ENCODE measurements at regions not wholly inside any gene's neighbourhood (a gene's known extent, or its start where the extent isn't known, plus 50 kb on each side); places are given as distances from the start of the nearest gene placed in this dataset.

DNA sequence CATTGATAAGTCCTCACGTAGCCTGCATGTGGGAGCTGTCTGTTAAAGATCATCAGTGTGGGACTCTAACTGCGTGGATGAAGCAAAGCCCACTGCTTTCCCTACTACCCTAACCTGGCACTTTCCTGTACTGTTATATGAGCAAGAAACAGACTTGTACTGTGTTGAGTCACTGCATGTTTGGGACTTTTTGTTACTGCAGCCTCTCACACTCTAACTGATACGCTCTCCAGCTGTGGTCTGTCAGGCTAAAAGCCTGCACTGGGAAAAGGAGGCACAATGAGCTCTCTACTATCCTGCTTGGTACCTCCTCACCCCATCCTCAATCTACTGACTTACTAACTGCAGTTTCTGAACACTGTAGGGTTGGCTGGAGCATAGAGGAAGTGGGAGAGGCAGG, 93.7 kb upstream of the PLET1 start:
- WGBS, 2 experiments = 92 to 96% methylated on average over 3 of the region's 3 CpGs
- no peaks in the 10 kb centered on the region for H3K36me3 ChIP-seq (ENCODE audit: control insufficient read depth, insufficient read depth, low read length)
- no peak overlapping the region for H3K27ac ChIP-seq (ENCODE audit: insufficient read depth, low read depth, low read length, poor library complexity, severe bottlenecking)
- H3K9me3 ChIP-seq (ENCODE audit: control insufficient read depth, low read length) = no peaks in the 10 kb centered on the region
- H3K4me1 ChIP-seq (ENCODE audit: control insufficient read depth, insufficient read depth, low read length) = no peaks in the 10 kb centered on the region
- H3K27me3 ChIP-seq (ENCODE audit: control insufficient read depth, insufficient read depth, low read length, poor library complexity, severe bottlenecking) = no peaks in the 10 kb centered on the region
- H3K4me3 ChIP-seq (ENCODE audit: insufficient read depth, low read depth, low read length) = no peak overlapping the region

DNA sequence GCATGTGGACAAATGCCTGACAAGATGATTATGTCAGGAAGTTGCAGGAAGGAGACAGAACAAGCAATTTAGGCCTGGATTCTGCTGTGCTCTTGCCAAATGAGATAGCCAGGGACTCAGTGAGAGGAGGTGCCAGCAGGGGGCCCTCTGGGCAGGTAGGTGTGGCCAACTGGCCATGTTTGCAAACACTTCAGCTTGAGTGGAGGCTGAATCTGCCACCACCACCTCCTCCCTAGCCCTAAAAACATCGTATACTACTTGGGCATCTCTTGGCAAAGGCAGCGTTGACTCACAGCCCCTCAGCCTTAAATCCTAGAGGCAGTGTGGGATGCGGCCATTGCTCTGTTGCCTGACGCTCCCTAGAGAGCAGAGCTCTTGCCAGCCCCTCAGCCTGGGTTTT, 95.1 kb upstream of the PLET1 start:
- H3K27ac ChIP-seq (ENCODE audit: insufficient read depth, low read depth, low read length, poor library complexity, severe bottlenecking) = no peak overlapping the region
- H3K36me3 ChIP-seq (ENCODE audit: control insufficient read depth, insufficient read depth, low read length) = no peaks in the 10 kb centered on the region
- WGBS, 2 experiments = 83 to 85% methylated on average over 4 of the region's 4 CpGs
- H3K27me3 ChIP-seq (ENCODE audit: control insufficient read depth, insufficient read depth, low read length, poor library complexity, severe bottlenecking) = no peaks in the 10 kb centered on the region
- H3K4me1 ChIP-seq (ENCODE audit: control insufficient read depth, insufficient read depth, low read length) = no peaks in the 10 kb centered on the region
- H3K4me3 ChIP-seq (ENCODE audit: insufficient read depth, low read depth, low read length) = no peak overlapping the region
- no peaks in the 10 kb centered on the region for H3K9me3 ChIP-seq (ENCODE audit: control insufficient read depth, low read length)

DNA sequence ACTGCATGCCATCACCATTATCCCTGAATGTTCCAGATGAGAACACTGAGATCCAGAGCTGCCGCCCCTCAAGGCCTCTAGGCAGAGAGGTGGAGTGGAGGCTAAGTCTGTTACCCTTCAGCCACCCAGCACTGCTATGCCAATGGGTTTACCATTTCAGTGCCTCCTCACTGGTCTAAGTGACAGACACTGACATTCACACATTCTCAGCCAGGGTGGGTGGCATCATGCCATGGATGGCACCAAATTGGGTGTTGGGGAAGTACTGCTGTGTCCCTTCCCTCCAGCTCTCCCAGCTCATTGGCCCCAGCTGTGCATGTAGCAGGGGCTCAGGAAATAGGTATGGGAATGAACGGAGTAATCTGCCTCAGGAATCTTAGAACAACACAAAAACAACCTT, 96.8 kb upstream of the PLET1 start:
- Histone ChIP-seq H3K27me3 (ENCODE audit: control insufficient read depth, insufficient read depth, low read length, poor library complexity, severe bottlenecking) (no peaks in the 10 kb centered on the region), H3K4me1 (ENCODE audit: control insufficient read depth, insufficient read depth, low read length) (no peaks in the 10 kb centered on the region), H3K36me3 (ENCODE audit: control insufficient read depth, insufficient read depth, low read length) (no peaks in the 10 kb centered on the region), H3K27ac (ENCODE audit: insufficient read depth, low read depth, low read length, poor library complexity, severe bottlenecking) (no peak overlapping the region), H3K4me3 (ENCODE audit: insufficient read depth, low read depth, low read length) (no peak overlapping the region), H3K9me3 (ENCODE audit: control insufficient read depth, low read length) (no peaks in the 10 kb centered on the region)
- WGBS, 2 experiments = 90 to 94% methylated on average over 2 of the region's 2 CpGs

DNA sequence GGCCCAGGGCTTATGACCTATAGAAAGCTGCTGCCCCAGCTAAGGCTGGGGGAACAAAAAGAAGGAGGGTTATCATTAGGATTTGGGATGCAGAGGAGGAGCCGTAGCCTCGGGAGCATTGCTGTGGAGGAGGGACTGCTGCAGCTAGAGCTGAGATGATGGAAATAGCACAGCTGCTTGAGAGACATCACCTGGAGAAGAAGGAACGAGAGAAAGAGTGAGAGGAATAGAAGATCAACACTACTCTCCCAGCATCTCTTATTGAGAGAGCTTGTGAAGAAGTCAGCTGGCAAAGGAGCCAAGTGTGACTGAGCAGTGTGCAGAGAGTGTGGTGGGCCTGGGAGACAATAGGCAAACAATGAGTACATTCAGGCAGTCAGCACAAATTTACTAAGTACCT, 100.7 kb upstream of the PLET1 start:
- WGBS, 2 experiments = 86 to 91% methylated on average over 3 of the region's 3 CpGs
- Histone ChIP-seq H3K36me3 (ENCODE audit: control insufficient read depth, insufficient read depth, low read length) (no peaks in the 10 kb centered on the region), H3K9me3 (ENCODE audit: control insufficient read depth, low read length) (no peaks in the 10 kb centered on the region), H3K27ac (ENCODE audit: insufficient read depth, low read depth, low read length, poor library complexity, severe bottlenecking) (no peak overlapping the region), H3K4me1 (ENCODE audit: control insufficient read depth, insufficient read depth, low read length) (no peaks in the 10 kb centered on the region), H3K27me3 (ENCODE audit: control insufficient read depth, insufficient read depth, low read length, poor library complexity, severe bottlenecking) (no peaks in the 10 kb centered on the region), H3K4me3 (ENCODE audit: insufficient read depth, low read depth, low read length) (no peak overlapping the region)

DNA sequence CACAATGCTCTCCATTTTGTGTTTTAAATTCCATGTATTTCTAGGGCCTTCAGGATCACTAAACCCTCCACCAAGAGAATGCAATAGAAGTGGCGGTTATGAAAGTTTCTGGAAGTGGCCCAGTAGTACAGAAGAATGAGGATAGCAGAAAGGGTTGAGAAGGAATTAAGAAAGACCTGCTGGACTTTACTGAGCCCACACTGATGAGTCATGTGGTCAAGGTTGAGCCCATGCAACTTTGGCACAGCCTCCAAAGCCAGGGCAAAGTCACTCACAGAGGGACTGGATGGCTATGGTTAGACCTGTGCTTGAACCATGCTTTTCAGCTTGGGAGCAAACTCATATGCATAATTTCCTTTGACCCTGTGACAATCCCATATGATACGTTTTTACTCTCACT, 102.9 kb upstream of the PLET1 start:
- no peak overlapping the region for H3K27ac ChIP-seq (ENCODE audit: insufficient read depth, low read depth, low read length, poor library complexity, severe bottlenecking)
- H3K4me1 ChIP-seq (ENCODE audit: control insufficient read depth, insufficient read depth, low read length) = no peaks in the 10 kb centered on the region
- no peak overlapping the region for H3K4me3 ChIP-seq (ENCODE audit: insufficient read depth, low read depth, low read length)
- WGBS, 2 experiments = 92 to 96% methylated on average over 2 of the region's 2 CpGs
- H3K27me3 ChIP-seq (ENCODE audit: control insufficient read depth, insufficient read depth, low read length, poor library complexity, severe bottlenecking) = no peaks in the 10 kb centered on the region
- no peaks in the 10 kb centered on the region for H3K36me3 ChIP-seq (ENCODE audit: control insufficient read depth, insufficient read depth, low read length)
- no peaks in the 10 kb centered on the region for H3K9me3 ChIP-seq (ENCODE audit: control insufficient read depth, low read length)

DNA sequence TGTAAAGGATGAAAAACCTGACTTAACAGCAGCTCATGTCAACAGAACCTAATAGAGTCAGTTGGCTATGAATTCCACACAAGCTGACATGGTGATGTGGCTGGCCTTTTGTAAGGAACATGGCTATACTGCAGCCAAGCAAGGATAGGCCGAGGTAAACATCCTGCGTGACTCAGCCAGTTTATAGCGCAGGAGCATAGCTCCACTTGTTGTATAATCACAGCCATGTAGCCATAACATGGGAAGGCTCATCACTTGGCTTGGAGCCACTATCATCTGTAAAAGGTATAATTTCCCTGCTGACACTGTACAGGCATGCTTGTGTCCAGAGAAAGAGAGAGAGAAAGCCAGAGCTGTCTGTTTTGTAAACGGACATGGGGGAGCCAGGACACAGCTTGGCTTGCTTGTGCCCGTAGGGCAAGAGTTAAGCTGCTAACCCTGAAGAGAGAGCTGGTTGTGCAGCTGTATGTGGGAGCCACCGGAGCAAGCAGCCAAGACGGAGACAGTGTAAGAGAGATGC, 104.4 kb upstream of the PLET1 start:
- no peaks in the 10 kb centered on the region for H3K4me1 ChIP-seq (ENCODE audit: control insufficient read depth, insufficient read depth, low read length)
- no peak overlapping the region for H3K4me3 ChIP-seq (ENCODE audit: insufficient read depth, low read depth, low read length)
- H3K36me3 ChIP-seq (ENCODE audit: control insufficient read depth, insufficient read depth, low read length) = no peaks in the 10 kb centered on the region
- H3K27me3 ChIP-seq (ENCODE audit: control insufficient read depth, insufficient read depth, low read length, poor library complexity, severe bottlenecking) = no peaks in the 10 kb centered on the region
- no peak overlapping the region for H3K27ac ChIP-seq (ENCODE audit: insufficient read depth, low read depth, low read length, poor library complexity, severe bottlenecking)
- 84 to 87% methylated on average over 7 of the region's 7 CpGs for WGBS, 2 experiments
- no peaks in the 10 kb centered on the region for H3K9me3 ChIP-seq (ENCODE audit: control insufficient read depth, low read length)

DNA sequence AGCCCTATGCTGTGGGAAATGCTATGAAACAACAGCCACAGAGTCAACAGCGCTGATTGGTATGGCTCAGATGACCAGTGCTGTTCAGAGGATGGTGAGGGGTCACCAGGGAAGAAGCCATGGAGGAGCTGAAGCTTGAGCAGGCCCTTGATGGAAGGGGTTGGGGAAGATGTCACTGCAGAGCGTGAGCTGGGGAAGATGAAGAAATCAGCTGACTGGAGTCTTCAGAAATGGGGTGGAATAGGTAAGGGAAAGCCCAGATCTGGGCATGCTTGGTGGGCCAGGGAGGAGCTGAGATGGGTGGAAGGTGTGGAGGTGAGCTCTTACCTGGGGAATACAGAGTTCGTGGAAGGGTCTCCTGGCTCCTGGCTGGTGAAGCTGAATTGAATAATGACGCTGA, 105.4 kb upstream of the PLET1 start:
- H3K4me1 ChIP-seq (ENCODE audit: control insufficient read depth, insufficient read depth, low read length) = no peaks in the 10 kb centered on the region
- no peaks in the 10 kb centered on the region for H3K27me3 ChIP-seq (ENCODE audit: control insufficient read depth, insufficient read depth, low read length, poor library complexity, severe bottlenecking)
- H3K4me3 ChIP-seq (ENCODE audit: insufficient read depth, low read depth, low read length) = no peak overlapping the region
- no peaks in the 10 kb centered on the region for H3K36me3 ChIP-seq (ENCODE audit: control insufficient read depth, insufficient read depth, low read length)
- 95 to 96% methylated on average over 4 of the region's 4 CpGs for WGBS, 2 experiments
- no peak overlapping the region for H3K27ac ChIP-seq (ENCODE audit: insufficient read depth, low read depth, low read length, poor library complexity, severe bottlenecking)
- no peaks in the 10 kb centered on the region for H3K9me3 ChIP-seq (ENCODE audit: control insufficient read depth, low read length)

DNA sequence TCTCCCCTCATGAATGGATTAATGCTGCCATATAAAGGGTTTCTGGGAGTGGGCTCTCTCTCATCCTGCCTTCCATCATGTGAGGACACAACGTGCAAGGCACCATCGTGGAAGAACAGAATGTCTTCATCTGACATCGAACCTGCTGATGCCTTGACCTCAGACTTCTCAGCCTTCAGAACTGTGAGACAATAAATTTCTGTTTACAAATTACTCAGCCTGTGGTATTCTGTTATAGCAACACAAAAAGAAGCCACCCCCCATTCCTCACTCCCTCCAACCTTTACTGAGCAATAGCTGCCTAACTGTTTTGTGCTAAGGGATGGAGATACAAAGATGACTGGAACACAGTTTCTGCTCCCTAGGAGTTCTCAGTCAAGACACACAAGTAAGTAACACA, 106.1 kb upstream of the PLET1 start:
- no peak overlapping the region for H3K27ac ChIP-seq (ENCODE audit: insufficient read depth, low read depth, low read length, poor library complexity, severe bottlenecking)
- no peaks in the 10 kb centered on the region for H3K4me1 ChIP-seq (ENCODE audit: control insufficient read depth, insufficient read depth, low read length)
- H3K4me3 ChIP-seq (ENCODE audit: insufficient read depth, low read depth, low read length) = no peak overlapping the region
- no peaks in the 10 kb centered on the region for H3K36me3 ChIP-seq (ENCODE audit: control insufficient read depth, insufficient read depth, low read length)
- 96 to 97% methylated on average over 3 of the region's 3 CpGs for WGBS, 2 experiments
- no peaks in the 10 kb centered on the region for H3K27me3 ChIP-seq (ENCODE audit: control insufficient read depth, insufficient read depth, low read length, poor library complexity, severe bottlenecking)
- H3K9me3 ChIP-seq (ENCODE audit: control insufficient read depth, low read length) = no peaks in the 10 kb centered on the region

DNA sequence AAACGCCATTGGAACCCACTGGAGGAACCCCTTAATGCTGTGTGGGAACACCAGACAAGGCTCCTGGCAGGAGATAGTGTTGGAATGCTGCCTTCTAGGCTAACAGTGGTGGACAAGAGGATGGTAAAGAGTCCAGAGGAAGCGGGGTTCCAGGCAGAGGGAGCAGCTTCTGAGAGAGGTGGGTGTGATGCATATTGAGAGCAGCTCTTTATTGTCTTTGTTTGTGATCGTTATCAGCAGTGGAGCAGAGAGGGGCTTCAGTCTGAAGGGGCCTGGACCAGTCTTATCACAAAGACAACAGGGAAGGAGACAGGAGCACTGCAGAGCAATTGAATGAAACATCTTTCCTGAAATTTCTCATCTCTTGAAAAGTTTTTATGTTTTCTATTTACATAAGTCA, 106.8 kb upstream of the PLET1 start:
- Histone ChIP-seq H3K4me1 (ENCODE audit: control insufficient read depth, insufficient read depth, low read length) (no peaks in the 10 kb centered on the region), H3K27ac (ENCODE audit: insufficient read depth, low read depth, low read length, poor library complexity, severe bottlenecking) (no peak overlapping the region), H3K27me3 (ENCODE audit: control insufficient read depth, insufficient read depth, low read length, poor library complexity, severe bottlenecking) (no peaks in the 10 kb centered on the region), H3K4me3 (ENCODE audit: insufficient read depth, low read depth, low read length) (no peak overlapping the region), H3K9me3 (ENCODE audit: control insufficient read depth, low read length) (no peaks in the 10 kb centered on the region), H3K36me3 (ENCODE audit: control insufficient read depth, insufficient read depth, low read length) (no peaks in the 10 kb centered on the region)
- 78 to 80% methylated on average over 3 of the region's 3 CpGs for WGBS, 2 experiments

DNA sequence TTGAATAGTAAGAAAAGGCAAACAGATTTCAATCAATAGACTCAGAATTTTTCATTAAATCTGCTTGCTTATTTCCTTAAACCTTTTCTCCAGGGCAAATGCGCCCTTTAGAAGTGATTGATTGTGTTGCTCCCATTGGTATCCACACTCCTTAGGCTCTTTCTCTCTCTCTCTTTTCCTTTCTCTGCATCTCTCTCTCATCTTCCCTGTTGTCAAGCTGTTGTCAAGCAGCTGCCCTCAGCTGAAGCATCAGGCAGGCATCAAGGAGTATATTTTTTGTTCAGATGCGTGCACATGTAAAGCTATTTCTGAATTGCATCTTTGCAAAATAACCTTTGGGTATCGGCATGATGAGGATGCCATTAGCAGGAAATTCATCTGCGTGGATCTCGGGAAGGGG, 107.2 kb upstream of the PLET1 start:
- Histone ChIP-seq H3K27ac (ENCODE audit: insufficient read depth, low read depth, low read length, poor library complexity, severe bottlenecking) (no peak overlapping the region), H3K9me3 (ENCODE audit: control insufficient read depth, low read length) (no peaks in the 10 kb centered on the region), H3K4me3 (ENCODE audit: insufficient read depth, low read depth, low read length) (no peak overlapping the region), H3K4me1 (ENCODE audit: control insufficient read depth, insufficient read depth, low read length) (no peaks in the 10 kb centered on the region), H3K36me3 (ENCODE audit: control insufficient read depth, insufficient read depth, low read length) (no peaks in the 10 kb centered on the region), H3K27me3 (ENCODE audit: control insufficient read depth, insufficient read depth, low read length, poor library complexity, severe bottlenecking) (no peaks in the 10 kb centered on the region)
- WGBS, 2 experiments = 94 to 96% methylated on average over 5 of the region's 5 CpGs

DNA sequence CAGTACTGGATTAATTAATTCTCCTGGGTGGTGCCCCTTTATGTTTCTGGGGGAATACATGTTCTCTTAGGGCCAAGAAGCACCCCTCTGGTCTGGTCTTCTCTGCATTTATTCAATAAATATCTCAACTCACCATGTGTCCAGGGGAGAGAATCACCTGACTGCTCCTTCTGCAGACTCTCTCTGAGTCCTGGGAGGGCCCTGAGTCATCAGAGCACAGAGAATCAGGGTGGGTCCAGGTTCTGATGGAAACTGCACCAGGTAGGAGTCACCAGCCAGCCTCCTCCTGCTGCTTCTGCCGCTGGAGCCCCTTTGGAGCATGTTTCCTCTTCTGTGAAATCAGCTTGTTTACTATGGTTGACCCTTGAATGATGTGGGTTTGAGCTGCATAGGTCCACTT, 107.7 kb upstream of the PLET1 start:
- Histone ChIP-seq H3K4me3 (ENCODE audit: insufficient read depth, low read depth, low read length) (no peak overlapping the region), H3K4me1 (ENCODE audit: control insufficient read depth, insufficient read depth, low read length) (no peaks in the 10 kb centered on the region), H3K27me3 (ENCODE audit: control insufficient read depth, insufficient read depth, low read length, poor library complexity, severe bottlenecking) (no peaks in the 10 kb centered on the region), H3K36me3 (ENCODE audit: control insufficient read depth, insufficient read depth, low read length) (no peaks in the 10 kb centered on the region), H3K27ac (ENCODE audit: insufficient read depth, low read depth, low read length, poor library complexity, severe bottlenecking) (no peak overlapping the region), H3K9me3 (ENCODE audit: control insufficient read depth, low read length) (no peaks in the 10 kb centered on the region)
- 91 to 96% methylated on average over 1 of the region's 1 CpG for WGBS, 2 experiments
